Endothelial cell of umbilical vein (primary cell): ENCODE measurements at regions not wholly inside any gene's neighbourhood (a gene's known extent, or its start where the extent isn't known, plus 50 kb on each side); places are given as distances from the start of the nearest gene placed in this dataset.

Source experiments
- BruUV-seq: library from RNA; stranded (reverse); fragments of 400-500 nt; replicated peaks from 2 replicates; lab custom pipeline; 2021; lab: Mats Ljungman, UMichigan
- CTCF ChIA-PET: fragments of 300-600, 350-600 bp; sonication (Branson Sonifier 250); formaldehyde crosslinking; loops from one replicate; lab custom pipeline; 2021; ENCODE audit warnings: antibody characterized with exemption, inconsistent platforms; lab: Charles Lee
- POLR2A ChIA-PET: fragments of 300-600, 350-600 bp; sonication (Branson Sonifier 250); formaldehyde crosslinking; loops from one replicate; lab custom pipeline; 2021; ENCODE audit warnings: antibody characterized with exemption, inconsistent platforms; lab: Charles Lee
- DNase-seq: peaks from one replicate; pipeline ENCODE4 v3.0.0-alpha.2; 2011; ENCODE audit warnings: low read depth, low spot score
- FAIRE-seq: peaks from 2 replicates; lab custom pipeline; 2011; peaks lifted over from hg19 to GRCh38; lab: Jason Lieb, UNC
- H2AFZ ChIP-seq: 2 replicates; pipeline ENCODE4 v1.6.0; 2012; ENCODE audit warnings: low read depth, low read length, control low read depth, inconsistent platforms
- H3K27ac ChIP-seq: 2 replicates; pipeline ENCODE4 v1.5.1; 2011; ENCODE audit warnings: low read depth, mild to moderate bottlenecking, control low read depth, low read length, moderate library complexity; ENCODE audit not compliant: insufficient read depth
- H3K27me3 ChIP-seq, 2 experiments: 2 replicates each; pipeline versions ENCODE4 v1.6.0 to v1.6.1; 2011; ENCODE audit warnings: low read length in 2 of 2, mixed read lengths in 1 of 2; ENCODE audit not compliant: control insufficient read depth in 2 of 2, insufficient read depth in 2 of 2
- H3K36me3 ChIP-seq, 2 experiments: 2 replicates in 1 of 2; 3 replicates in 1 of 2; pipeline ENCODE4 v1.5.1; 2011; ENCODE audit warnings: low read length in 2 of 2, mild to moderate bottlenecking in 1 of 2, moderate library complexity in 1 of 2; ENCODE audit not compliant: control insufficient read depth in 2 of 2, insufficient read depth in 2 of 2; ENCODE audit errors: extremely low read depth in 1 of 2
- H3K4me1 ChIP-seq: 3 replicates; pipeline ENCODE4 v1.5.1; 2011; ENCODE audit warnings: mild to moderate bottlenecking, low read length; ENCODE audit not compliant: control insufficient read depth, insufficient read depth; ENCODE audit errors: extremely low read depth
- H3K4me2 ChIP-seq: 2 replicates; pipeline ENCODE4 v1.6.1; 2011; ENCODE audit warnings: low read length, control low read depth, mixed read lengths; ENCODE audit not compliant: insufficient read depth
- H3K4me3 ChIP-seq, 3 experiments: fragments of 200-600 bp in 1 of 3; sonication (generic), shearing (Covaris generic) in 1 of 3; replicated peaks in 1 of 3; 2 replicates each; pipeline ENCODE4 v1.5.1; 2011 to 2016; ENCODE audit warnings: control low read depth in 3 of 3, low read length in 3 of 3, mild to moderate bottlenecking in 2 of 3, inconsistent platforms in 1 of 3, low read depth in 1 of 3, moderate library complexity in 1 of 3; ENCODE audit not compliant: insufficient read depth in 1 of 3
- H3K79me2 ChIP-seq: 2 replicates; pipeline ENCODE4 v1.6.0; 2012; ENCODE audit warnings: low read length, inconsistent platforms; ENCODE audit not compliant: control insufficient read depth, insufficient read depth
- H3K9ac ChIP-seq: replicated peaks from 2 replicates; pipeline ENCODE3; 2011; ENCODE audit warnings: low read length, control low read depth; ENCODE audit not compliant: insufficient read depth; ENCODE audit errors: extremely low read depth
- H3K9me1 ChIP-seq: replicated peaks from 3 replicates; pipeline ENCODE4 v1.6.0; 2011; ENCODE audit warnings: mild to moderate bottlenecking, low read length; ENCODE audit not compliant: control insufficient read depth, insufficient read depth; ENCODE audit errors: extremely low read depth
- H3K9me3 ChIP-seq: replicated peaks from 2 replicates; pipeline ENCODE4 v1.5.1; 2012; ENCODE audit warnings: low read length, inconsistent platforms; ENCODE audit not compliant: control insufficient read depth, insufficient read depth
- H4K20me1 ChIP-seq: replicated peaks from 2 replicates; pipeline ENCODE3; 2011; ENCODE audit warnings: mild to moderate bottlenecking, low read length; ENCODE audit not compliant: control insufficient read depth, insufficient read depth; ENCODE audit errors: extremely low read depth
- EZH2 ChIP-seq: IDR thresholded peaks from 2 replicates; pipeline ENCODE4 v1.6.1; 2012; ENCODE audit warnings: borderline replicate concordance, low read depth, mild to moderate bottlenecking, moderate library complexity, low read length, inconsistent platforms; ENCODE audit not compliant: severe bottlenecking
- FOS ChIP-seq: IDR thresholded peaks from 2 replicates; pipeline ENCODE4 v1.6.1; 2011; ENCODE audit warnings: mild to moderate bottlenecking, low read length, moderate library complexity, borderline replicate concordance; ENCODE audit not compliant: insufficient read depth
- GATA2 ChIP-seq: IDR thresholded peaks from 2 replicates; pipeline ENCODE4 v1.7.0; 2011; ENCODE audit warnings: low read depth, mild to moderate bottlenecking, moderate library complexity, mixed read lengths, low read length; ENCODE audit not compliant: insufficient read length, insufficient read depth
- JUN ChIP-seq: IDR thresholded peaks from 2 replicates; pipeline ENCODE4 v1.6.1; 2011; ENCODE audit warnings: borderline replicate concordance, low read depth; ENCODE audit not compliant: insufficient read length, insufficient read depth
- MYC ChIP-seq: IDR thresholded peaks from one replicate; pipeline ENCODE4 v1.6.1; 2011; ENCODE audit warnings: mild to moderate bottlenecking, low read depth, low read length
- POLR2A ChIP-seq: IDR thresholded peaks from 2 replicates; pipeline ENCODE4 v1.6.1; 2012; ENCODE audit warnings: low read depth, mild to moderate bottlenecking, control low read depth, low read length
- POLR2AphosphoS5 ChIP-seq: IDR thresholded peaks from 2 replicates; pipeline ENCODE4 v1.6.1; 2012; ENCODE audit warnings: low read depth, mild to moderate bottlenecking, control low read depth, low read length, moderate library complexity; ENCODE audit not compliant: insufficient read depth
- dilution Hi-C: fragments of 300-500 bp; cut with MboI; formaldehyde crosslinking; loops from one replicate; pipeline ENCODE4 v1.15.0; 2019; ENCODE audit warnings: low sequenced_read_pairs; ENCODE audit not compliant: extremely low pct_ligation_motif_present
- intact Hi-C: fragments of 100-400 bp; cut with micrococcal nuclease; formaldehyde crosslinking; loops from one replicate; pipeline ENCODE4 v1.10.0; 2022
- TF ChIP-seq, protein P1 (sequence below): IDR thresholded peaks from 2 replicates; pipeline ENCODE4 v1.6.1; 2011; ENCODE audit not compliant: insufficient read depth, insufficient read length
- TF ChIP-seq, protein P2 (sequence below), 2 donors: IDR thresholded peaks; 1 replicate in 1 of 2; 2 replicates in 1 of 2; pipeline ENCODE4 v1.5.1; 2011; ENCODE audit warnings: low read length in 2 of 2, mild to moderate bottlenecking in 2 of 2, moderate library complexity in 2 of 2, control low read depth in 1 of 2, inconsistent platforms in 1 of 2, low read depth in 1 of 2; ENCODE audit not compliant: insufficient read depth in 1 of 2; ENCODE audit errors: extremely low read depth in 1 of 2

DNA sequence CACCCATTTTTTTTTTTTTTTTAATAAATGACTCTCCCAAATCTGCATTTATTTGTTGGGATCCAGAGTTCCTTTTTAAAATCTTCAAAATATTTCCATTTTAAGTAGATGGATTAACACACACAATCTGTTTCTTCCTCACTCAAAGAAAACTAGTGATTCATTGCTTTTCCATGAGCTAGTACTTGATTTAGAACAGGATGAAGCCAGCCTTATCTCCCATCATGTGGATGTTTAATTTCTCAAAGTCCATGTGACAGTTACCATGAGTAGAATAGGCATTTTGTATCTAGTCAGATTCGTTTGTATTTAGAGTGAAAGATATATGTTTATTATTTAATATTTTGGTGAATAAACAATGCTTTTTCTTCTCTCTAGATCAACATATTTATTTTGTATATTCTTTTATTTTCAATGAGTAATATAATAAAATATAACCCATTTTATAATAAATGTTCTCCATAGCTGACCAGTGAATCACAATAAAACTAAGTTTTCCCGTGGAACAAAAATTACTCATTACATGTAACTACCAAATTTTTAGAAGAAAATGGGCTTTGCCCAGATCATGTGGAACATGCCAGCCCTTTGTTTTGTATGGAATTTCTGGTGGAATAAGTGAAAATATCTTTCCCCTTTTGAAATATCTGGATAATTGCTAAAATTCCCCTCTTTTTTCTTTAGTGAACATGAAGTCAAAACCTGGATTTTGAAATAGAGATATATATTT lies 54.9 kb upstream of the RPS23 start:
- BruUV-seq, result no TSS peak
- no peak overlapping the region for H3K4me2 ChIP-seq
- H3K9me3 ChIP-seq, result no peaks in the 10 kb centered on the region
- CTCF ChIA-PET, result no interaction called here
- H4K20me1 ChIP-seq, result no peaks in the 10 kb centered on the region
- no peak for TF ChIP-seq GATA2
- TF ChIP-seq MYC, result no peak
- no peak for TF ChIP-seq EZH2
- no peak for TF ChIP-seq POLR2A
- TF ChIP-seq, protein P1, sequence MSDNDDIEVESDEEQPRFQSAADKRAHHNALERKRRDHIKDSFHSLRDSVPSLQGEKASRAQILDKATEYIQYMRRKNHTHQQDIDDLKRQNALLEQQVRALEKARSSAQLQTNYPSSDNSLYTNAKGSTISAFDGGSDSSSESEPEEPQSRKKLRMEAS, result no peak
- TF ChIP-seq JUN, result no peak
- TF ChIP-seq FOS, result no peak
- no peak for TF ChIP-seq POLR2AphosphoS5
- TF ChIP-seq, protein P2, sequence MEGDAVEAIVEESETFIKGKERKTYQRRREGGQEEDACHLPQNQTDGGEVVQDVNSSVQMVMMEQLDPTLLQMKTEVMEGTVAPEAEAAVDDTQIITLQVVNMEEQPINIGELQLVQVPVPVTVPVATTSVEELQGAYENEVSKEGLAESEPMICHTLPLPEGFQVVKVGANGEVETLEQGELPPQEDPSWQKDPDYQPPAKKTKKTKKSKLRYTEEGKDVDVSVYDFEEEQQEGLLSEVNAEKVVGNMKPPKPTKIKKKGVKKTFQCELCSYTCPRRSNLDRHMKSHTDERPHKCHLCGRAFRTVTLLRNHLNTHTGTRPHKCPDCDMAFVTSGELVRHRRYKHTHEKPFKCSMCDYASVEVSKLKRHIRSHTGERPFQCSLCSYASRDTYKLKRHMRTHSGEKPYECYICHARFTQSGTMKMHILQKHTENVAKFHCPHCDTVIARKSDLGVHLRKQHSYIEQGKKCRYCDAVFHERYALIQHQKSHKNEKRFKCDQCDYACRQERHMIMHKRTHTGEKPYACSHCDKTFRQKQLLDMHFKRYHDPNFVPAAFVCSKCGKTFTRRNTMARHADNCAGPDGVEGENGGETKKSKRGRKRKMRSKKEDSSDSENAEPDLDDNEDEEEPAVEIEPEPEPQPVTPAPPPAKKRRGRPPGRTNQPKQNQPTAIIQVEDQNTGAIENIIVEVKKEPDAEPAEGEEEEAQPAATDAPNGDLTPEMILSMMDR (IDR thresholded peaks at IDR 0.05; ENCODE audit: extremely low read depth in 1 of 2, insufficient read depth in 1 of 2, low read depth in 1 of 2, low read length in 2 of 2), result no peak
- no peak overlapping the region for H2AFZ ChIP-seq
- DNase-seq (no peak), FAIRE-seq (no peak)
- dilution Hi-C loops, result no loop called here
- H3K27ac ChIP-seq, result no peak overlapping the region
- intact Hi-C loops, result no loop called here
- no peaks in the 10 kb centered on the region for H3K9me1 ChIP-seq
- H3K9ac ChIP-seq, result no peak overlapping the region
- peaks cover 6% of the 10 kb centered on the region in 2 experiments for H3K27me3 ChIP-seq
- no peaks in the 10 kb centered on the region for H3K4me1 ChIP-seq
- no peaks in the 10 kb centered on the region for H3K79me2 ChIP-seq
- POLR2A ChIA-PET, result no interaction called here
- no peaks in the 10 kb centered on the region for H3K36me3 ChIP-seq
- no peak overlapping the region for H3K4me3 ChIP-seq
